ENCODE measurements at regions not wholly inside any gene's neighbourhood (a gene's known extent, or its start where the extent isn't known, plus 50 kb on each side); places are given as distances from the start of the nearest gene placed in this dataset.
"Not testable (repeated sequence)": the region's sequence is repeated elsewhere in the genome, so short reads cannot be mapped to it uniquely, and the experiment has no call there.

DNA sequence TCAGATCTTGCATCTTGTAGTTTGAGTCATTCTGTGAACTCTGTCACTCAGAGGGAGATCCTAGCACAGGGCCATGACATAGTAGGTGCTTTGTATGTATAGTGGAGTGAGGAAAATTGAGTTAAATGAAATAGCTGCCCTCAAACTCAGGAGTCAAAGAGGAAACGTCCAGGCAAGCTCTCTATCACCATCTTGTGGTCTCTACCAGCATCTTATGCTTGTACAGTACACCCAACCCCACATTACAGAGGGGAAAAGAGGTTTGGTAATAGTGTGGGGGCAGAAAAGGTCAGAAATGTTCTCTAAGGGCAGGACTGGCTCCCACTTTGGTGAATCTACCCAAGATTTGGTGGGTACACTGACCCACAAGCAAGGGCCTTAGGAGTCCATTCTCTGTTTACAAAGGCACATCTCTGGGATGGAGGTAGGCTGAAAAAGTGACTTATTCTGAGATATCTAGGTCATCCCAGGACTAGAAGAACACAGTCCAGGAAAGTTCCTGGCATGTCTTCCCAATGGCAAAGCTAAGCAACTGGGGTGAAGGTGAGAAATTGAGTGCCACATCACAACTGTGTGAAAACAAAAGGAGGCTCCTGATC, 131.8 kb downstream of the OR13H1 start:
- no peaks in the 10 kb centered on the region for H3K9me2 ChIP-seq (replicated peaks; ENCODE audit: insufficient read depth, low read length)
- no peaks in the 10 kb centered on the region for H3K79me2 ChIP-seq (ENCODE audit: low read length)
- no peaks in the 10 kb centered on the region for H3K36me3 ChIP-seq (replicated peaks; ENCODE audit: insufficient read depth, low read length)
- H4K20me1 ChIP-seq (ENCODE audit: insufficient read depth, low read length) = no peaks in the 10 kb centered on the region
- H3F3A ChIP-seq (ENCODE audit: insufficient read depth, low read length) = no peaks in the 10 kb centered on the region
- no peaks in the 10 kb centered on the region for H3K4me1 ChIP-seq (ENCODE audit: low read length)
- no peak for TF ChIP-seq EZH2 (optimal IDR thresholded peaks at IDR 0.05; ENCODE audit: low read depth, low read length)
- TF ChIP-seq, protein P1, sequence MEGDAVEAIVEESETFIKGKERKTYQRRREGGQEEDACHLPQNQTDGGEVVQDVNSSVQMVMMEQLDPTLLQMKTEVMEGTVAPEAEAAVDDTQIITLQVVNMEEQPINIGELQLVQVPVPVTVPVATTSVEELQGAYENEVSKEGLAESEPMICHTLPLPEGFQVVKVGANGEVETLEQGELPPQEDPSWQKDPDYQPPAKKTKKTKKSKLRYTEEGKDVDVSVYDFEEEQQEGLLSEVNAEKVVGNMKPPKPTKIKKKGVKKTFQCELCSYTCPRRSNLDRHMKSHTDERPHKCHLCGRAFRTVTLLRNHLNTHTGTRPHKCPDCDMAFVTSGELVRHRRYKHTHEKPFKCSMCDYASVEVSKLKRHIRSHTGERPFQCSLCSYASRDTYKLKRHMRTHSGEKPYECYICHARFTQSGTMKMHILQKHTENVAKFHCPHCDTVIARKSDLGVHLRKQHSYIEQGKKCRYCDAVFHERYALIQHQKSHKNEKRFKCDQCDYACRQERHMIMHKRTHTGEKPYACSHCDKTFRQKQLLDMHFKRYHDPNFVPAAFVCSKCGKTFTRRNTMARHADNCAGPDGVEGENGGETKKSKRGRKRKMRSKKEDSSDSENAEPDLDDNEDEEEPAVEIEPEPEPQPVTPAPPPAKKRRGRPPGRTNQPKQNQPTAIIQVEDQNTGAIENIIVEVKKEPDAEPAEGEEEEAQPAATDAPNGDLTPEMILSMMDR (IDR thresholded peaks at IDR 0.05; ENCODE audit: low read length) = peak; percentile 77
- no peak overlapping the region for H3K27ac ChIP-seq (ENCODE audit: low read length)
- H3K9me3 ChIP-seq (replicated peaks; ENCODE audit: insufficient read depth, low read length) = no peaks in the 10 kb centered on the region
- H3K27me3 ChIP-seq (replicated peaks; ENCODE audit: insufficient read depth, low read length) = no peaks in the 10 kb centered on the region
- H3K4me2 ChIP-seq (ENCODE audit: low read depth, low read length) = no peak overlapping the region
- DNase-seq = peak; percentile 52
- no peak overlapping the region for H3K9ac ChIP-seq (ENCODE audit: low read length)
- H3K4me3 ChIP-seq (ENCODE audit: low read length) = no peak overlapping the region
- no peak overlapping the region for H2AFZ ChIP-seq (ENCODE audit: low read length)

DNA sequence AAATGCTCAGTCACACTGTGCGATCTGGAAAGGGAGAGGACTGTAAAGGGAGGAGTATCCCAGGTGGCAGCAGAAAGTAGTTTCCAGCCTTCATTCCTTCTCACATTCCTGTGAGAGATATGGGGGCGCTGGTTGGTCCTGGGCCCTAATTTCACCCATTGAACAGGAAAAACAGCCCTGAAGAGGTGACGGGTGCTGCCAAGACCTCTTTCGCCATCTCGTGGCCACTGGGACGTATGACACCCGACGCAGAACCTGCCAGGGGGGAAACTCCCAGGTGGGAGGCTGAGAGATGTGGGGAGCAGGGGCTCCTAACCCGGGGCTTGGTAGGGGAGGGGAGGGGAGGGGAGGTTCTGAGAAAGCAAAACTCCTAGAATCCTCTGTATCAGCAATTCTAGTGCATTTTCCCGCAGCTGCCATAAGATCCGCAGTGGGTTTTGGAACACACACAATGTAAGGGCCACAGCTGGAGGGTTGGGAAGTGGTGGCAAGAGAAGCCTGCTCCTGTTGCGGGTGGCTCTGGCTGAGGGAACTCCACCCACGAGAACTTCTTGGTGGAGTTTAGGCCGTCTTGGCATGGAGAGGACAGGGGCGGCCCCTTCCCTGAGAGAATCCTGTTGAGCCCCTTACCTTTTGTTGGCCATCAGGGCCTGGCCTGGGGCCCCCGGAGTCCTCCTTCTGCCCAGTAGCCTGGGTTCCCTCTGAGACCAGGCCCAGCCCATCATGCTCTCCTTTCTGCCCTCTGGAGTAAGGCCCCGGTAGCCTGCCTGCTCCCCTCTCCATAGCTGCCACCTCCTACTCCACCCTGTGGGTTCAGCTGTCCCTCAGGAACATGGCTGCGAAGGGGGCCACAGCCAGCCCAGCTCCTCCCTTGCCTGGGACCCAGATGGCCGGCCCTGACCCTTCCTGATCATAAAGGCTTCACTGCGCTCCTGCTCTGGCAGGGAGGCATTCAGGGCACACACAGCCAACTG, 134.1 kb downstream of the OR13H1 start:
- Histone ChIP-seq H3K4me2 (ENCODE audit: low read depth, low read length) (no peak overlapping the region), H3F3A (ENCODE audit: insufficient read depth, low read length) (no peaks in the 10 kb centered on the region), H3K4me3 (ENCODE audit: low read length) (no peak overlapping the region), H3K79me2 (ENCODE audit: low read length) (no peaks in the 10 kb centered on the region), H3K4me1 (ENCODE audit: low read length) (no peaks in the 10 kb centered on the region), H3K9me2 (replicated peaks; ENCODE audit: insufficient read depth, low read length) (no peaks in the 10 kb centered on the region), H3K36me3 (replicated peaks; ENCODE audit: insufficient read depth, low read length) (no peaks in the 10 kb centered on the region), H4K20me1 (ENCODE audit: insufficient read depth, low read length) (no peaks in the 10 kb centered on the region), H3K27ac (ENCODE audit: low read length) (no peak overlapping the region), H3K9me3 (replicated peaks; ENCODE audit: insufficient read depth, low read length) (no peaks in the 10 kb centered on the region), H3K27me3 (replicated peaks; ENCODE audit: insufficient read depth, low read length) (no peaks in the 10 kb centered on the region), H2AFZ (ENCODE audit: low read length) (no peak overlapping the region), H3K9ac (ENCODE audit: low read length) (no peak overlapping the region)
- no peak for TF ChIP-seq EZH2 (optimal IDR thresholded peaks at IDR 0.05; ENCODE audit: low read depth, low read length)
- TF ChIP-seq, protein P1 (IDR thresholded peaks at IDR 0.05; ENCODE audit: low read length) = peak; percentile 74
- TF ChIP-seq EZH2phosphoT487 (IDR thresholded peaks at IDR 0.05; ENCODE audit: low read length) = no peak
- peak; percentile 51 for DNase-seq

DNA sequence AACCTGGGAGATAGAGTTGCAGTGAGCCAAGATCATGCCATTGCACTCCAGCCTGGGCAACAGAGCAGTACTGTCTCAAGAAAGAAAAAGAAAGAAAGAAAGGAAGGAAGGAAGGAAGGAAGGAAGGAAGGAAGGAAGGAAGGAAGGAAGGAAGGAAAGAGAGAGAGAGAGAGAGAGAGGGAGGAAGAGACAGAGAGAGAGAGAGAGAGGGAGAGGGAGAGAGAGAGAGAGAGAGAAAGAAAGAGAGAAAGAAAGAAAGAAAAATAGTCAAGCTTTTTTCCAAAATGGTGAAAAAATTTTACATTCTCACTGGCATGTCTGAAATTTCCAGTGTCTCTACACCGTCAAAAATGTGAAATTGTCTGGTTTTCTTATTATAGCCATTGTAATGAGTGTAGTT, 138.9 kb downstream of the OR13H1 start:
- not testable (repeated sequence) for H3K4me2 ChIP-seq (ENCODE audit: low read depth, low read length); H3K9me2 ChIP-seq (replicated peaks; ENCODE audit: insufficient read depth, low read length); DNase-seq; H3K27ac ChIP-seq (ENCODE audit: low read length); H3K4me1 ChIP-seq (ENCODE audit: low read length); H3K9ac ChIP-seq (ENCODE audit: low read length); H3K4me3 ChIP-seq (ENCODE audit: low read length); H3K79me2 ChIP-seq (ENCODE audit: low read length); H3F3A ChIP-seq (ENCODE audit: insufficient read depth, low read length); H2AFZ ChIP-seq (ENCODE audit: low read length); H3K9me3 ChIP-seq (replicated peaks; ENCODE audit: insufficient read depth, low read length); H3K27me3 ChIP-seq (replicated peaks; ENCODE audit: insufficient read depth, low read length); H4K20me1 ChIP-seq (ENCODE audit: insufficient read depth, low read length); H3K36me3 ChIP-seq (replicated peaks; ENCODE audit: insufficient read depth, low read length)

DNA sequence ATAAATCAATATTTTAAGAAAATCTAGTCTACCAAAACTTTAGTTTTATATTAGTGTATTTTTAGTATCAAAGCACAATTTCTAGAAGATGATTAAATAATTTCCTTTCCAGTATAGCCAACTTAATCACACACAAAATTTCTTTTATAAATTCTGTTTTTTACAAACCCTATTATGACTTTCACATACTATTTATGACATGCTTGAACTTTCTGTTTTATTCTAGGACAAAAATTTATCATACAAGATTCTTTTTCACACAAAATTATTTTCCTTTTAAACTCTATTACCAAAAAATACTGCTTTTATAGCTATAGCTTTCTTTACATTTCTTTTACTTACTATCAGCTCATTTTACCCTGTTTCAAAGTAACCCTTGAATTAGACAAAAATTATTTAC, 149.5 kb downstream of the OR13H1 start:
- Histone ChIP-seq H3K4me3 (ENCODE audit: low read length) (no peak overlapping the region), H3K9ac (ENCODE audit: low read length) (no peak overlapping the region), H3K27ac (ENCODE audit: low read length) (no peak overlapping the region), H3F3A (ENCODE audit: insufficient read depth, low read length) (no peaks in the 10 kb centered on the region), H3K79me2 (ENCODE audit: low read length) (no peaks in the 10 kb centered on the region), H3K27me3 (replicated peaks; ENCODE audit: insufficient read depth, low read length) (no peaks in the 10 kb centered on the region), H3K4me1 (ENCODE audit: low read length) (no peaks in the 10 kb centered on the region), H3K9me3 (replicated peaks; ENCODE audit: insufficient read depth, low read length) (no peaks in the 10 kb centered on the region), H4K20me1 (ENCODE audit: insufficient read depth, low read length) (no peaks in the 10 kb centered on the region), H2AFZ (ENCODE audit: low read length) (no peak overlapping the region), H3K36me3 (replicated peaks; ENCODE audit: insufficient read depth, low read length) (no peaks in the 10 kb centered on the region), H3K4me2 (ENCODE audit: low read depth, low read length) (no peak overlapping the region), H3K9me2 (replicated peaks; ENCODE audit: insufficient read depth, low read length) (no peaks in the 10 kb centered on the region)
- TF ChIP-seq, protein P1 (IDR thresholded peaks at IDR 0.05; ENCODE audit: low read length) = no peak
- no peak for DNase-seq

- not testable (repeated sequence) for H3K9me3 ChIP-seq (replicated peaks; ENCODE audit: insufficient read depth, low read length); H3K27ac ChIP-seq (ENCODE audit: low read length); H3K36me3 ChIP-seq (replicated peaks; ENCODE audit: insufficient read depth, low read length); H3K4me1 ChIP-seq (ENCODE audit: low read length); H3K79me2 ChIP-seq (ENCODE audit: low read length); H3K9me2 ChIP-seq (replicated peaks; ENCODE audit: insufficient read depth, low read length); DNase-seq; H3K4me3 ChIP-seq (ENCODE audit: low read length); H2AFZ ChIP-seq (ENCODE audit: low read length); H3K27me3 ChIP-seq (replicated peaks; ENCODE audit: insufficient read depth, low read length); H3F3A ChIP-seq (ENCODE audit: insufficient read depth, low read length); H3K4me2 ChIP-seq (ENCODE audit: low read depth, low read length); H3K9ac ChIP-seq (ENCODE audit: low read length); H4K20me1 ChIP-seq (ENCODE audit: insufficient read depth, low read length)
Measured at GRCh38 chrX:131696989-131697388, 153.1 kb downstream of the OR13H1 start.
